ENCODE measurements at regions not wholly inside any gene's neighbourhood (a gene's known extent, or its start where the extent isn't known, plus 50 kb on each side); places are given as distances from the start of the nearest gene placed in this dataset.

DNA sequence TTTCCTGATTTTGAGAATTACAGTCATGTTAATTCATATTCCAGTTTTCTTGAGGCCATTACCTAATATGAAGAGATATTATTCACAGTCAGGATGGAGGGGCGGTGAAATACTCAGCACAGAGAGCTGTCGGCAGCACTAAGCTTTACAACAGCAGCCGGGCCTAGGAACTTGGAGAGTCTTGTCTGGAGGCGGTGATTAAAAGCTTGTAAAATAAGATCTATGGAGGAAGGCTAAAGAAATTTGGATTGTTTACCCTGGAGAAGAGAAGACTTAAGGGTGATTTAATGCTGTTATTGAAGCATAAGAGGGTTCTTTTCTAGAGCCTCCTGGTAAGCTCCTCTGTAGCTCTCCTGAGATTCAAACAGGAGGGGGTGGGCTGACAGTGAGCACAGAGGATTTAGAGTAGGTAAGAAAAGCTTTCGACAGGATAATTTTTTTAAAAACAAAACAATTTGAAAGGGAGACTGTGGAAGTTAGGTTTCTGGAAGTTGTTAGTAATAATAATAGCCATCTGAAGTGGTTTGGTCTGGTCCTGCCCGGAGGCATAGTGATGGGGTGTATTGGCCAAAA lies 406.3 kb upstream of the ADAMTSL1 start:
- Mint-ChIP-seq H3K36me3 (ENCODE audit: low read depth) (no peaks in the 10 kb centered on the region), H3K4me3 (no peak overlapping the region), H3K9me3 (no peaks in the 10 kb centered on the region), H3K27me3 (ENCODE audit: low read depth) (no peaks in the 10 kb centered on the region), H3K4me1 (ENCODE audit: low read depth) (no peaks in the 10 kb centered on the region), H3K27ac (no peak overlapping the region)
- no peak for DNase-seq (ENCODE audit: low spot score)

DNA sequence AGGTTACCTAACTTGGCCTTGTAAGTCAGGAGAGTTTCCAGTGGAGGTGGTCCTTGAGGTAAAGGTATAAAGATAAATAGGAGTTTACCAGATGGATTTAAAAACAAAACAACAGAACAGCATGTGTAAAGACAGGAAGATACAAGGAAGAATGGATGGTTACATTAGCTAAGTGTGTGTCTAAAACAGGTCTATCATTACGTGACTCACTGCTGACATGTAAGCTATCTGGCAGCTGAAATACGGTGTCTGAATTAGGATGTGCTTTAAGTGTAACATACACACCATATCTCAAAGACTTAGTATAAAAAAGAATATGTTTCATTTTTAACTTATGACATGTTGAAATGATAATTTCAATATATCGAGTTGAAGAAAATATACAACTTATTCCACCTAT lies 405.1 kb upstream of the ADAMTSL1 start:
- Mint-ChIP-seq H3K27me3 (ENCODE audit: low read depth) (no peaks in the 10 kb centered on the region), H3K9me3 (no peaks in the 10 kb centered on the region), H3K4me1 (ENCODE audit: low read depth) (no peaks in the 10 kb centered on the region), H3K27ac (no peak overlapping the region), H3K4me3 (no peak overlapping the region), H3K36me3 (ENCODE audit: low read depth) (no peaks in the 10 kb centered on the region)
- no peak for DNase-seq (ENCODE audit: low spot score)

- DNase-seq (ENCODE audit: low spot score), result no peak
- Mint-ChIP-seq H3K27ac (no peak overlapping the region), H3K4me3 (no peak overlapping the region), H3K9me3 (no peaks in the 10 kb centered on the region), H3K36me3 (ENCODE audit: low read depth) (no peaks in the 10 kb centered on the region), H3K27me3 (ENCODE audit: low read depth) (no peaks in the 10 kb centered on the region), H3K4me1 (ENCODE audit: low read depth) (no peaks in the 10 kb centered on the region)
Observed at GRCh38 chr9:18071651-18072060, 402.3 kb upstream of the ADAMTSL1 start.

DNA sequence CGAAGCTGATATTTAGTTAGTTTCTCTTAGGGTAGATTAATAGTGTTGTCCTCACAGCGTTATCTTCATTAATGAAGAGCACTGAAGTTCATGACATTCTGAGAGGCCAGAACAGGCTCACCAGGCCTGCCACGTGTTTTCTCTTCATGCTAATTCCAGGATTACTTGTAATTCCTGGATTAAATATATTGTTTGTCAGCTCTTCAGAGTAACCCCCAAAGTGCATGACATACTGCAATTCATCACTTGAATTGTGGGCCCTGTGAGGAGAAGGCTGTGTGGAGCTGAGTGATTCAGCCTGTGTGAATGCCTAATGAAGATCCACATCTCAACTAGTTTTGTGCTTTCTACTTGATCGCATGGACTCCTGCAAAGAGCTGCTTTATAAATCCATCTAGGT lies 401.0 kb upstream of the ADAMTSL1 start:
- Mint-ChIP-seq H3K27me3 (ENCODE audit: low read depth) (no peaks in the 10 kb centered on the region), H3K27ac (no peak overlapping the region), H3K9me3 (no peaks in the 10 kb centered on the region), H3K36me3 (ENCODE audit: low read depth) (no peaks in the 10 kb centered on the region), H3K4me3 (no peak overlapping the region), H3K4me1 (ENCODE audit: low read depth) (no peaks in the 10 kb centered on the region)
- DNase-seq (ENCODE audit: low spot score), result no peak

DNA sequence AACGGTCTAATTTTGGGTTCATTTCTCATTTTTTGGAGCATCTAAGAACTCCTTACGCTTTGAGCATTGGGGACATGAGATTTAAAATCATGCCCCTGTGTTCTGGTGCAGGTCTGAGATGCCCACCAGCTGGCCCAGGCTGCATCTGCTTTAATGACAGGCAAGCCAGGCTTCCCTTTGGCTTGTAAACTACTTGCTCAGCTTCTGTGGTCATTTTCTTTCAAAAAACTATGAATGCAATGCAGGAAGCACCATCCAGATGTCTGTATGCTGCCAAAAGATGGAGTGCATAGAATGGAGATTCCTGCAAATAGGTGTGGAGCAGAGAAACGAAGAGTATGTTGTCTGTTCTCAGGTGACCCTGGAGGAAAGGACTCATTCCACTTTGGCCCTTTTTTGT lies 399.9 kb upstream of the ADAMTSL1 start:
- Mint-ChIP-seq H3K36me3 (ENCODE audit: low read depth) (no peaks in the 10 kb centered on the region), H3K27ac (no peak overlapping the region)
- no peak for DNase-seq (ENCODE audit: low spot score)

GRCh38 chr9:18075253-18075952 lies 398.6 kb upstream of the ADAMTSL1 start:
- Mint-ChIP-seq H3K9me3 (no peaks in the 10 kb centered on the region), H3K27me3 (ENCODE audit: low read depth) (no peaks in the 10 kb centered on the region), H3K4me1 (ENCODE audit: low read depth) (no peaks in the 10 kb centered on the region), H3K27ac (no peak overlapping the region), H3K36me3 (ENCODE audit: low read depth) (no peaks in the 10 kb centered on the region), H3K4me3 (no peak overlapping the region)
- no peak for DNase-seq (ENCODE audit: low spot score)

More for the DNA sequence above, 399.9 kb upstream of the ADAMTSL1 start:
- no peaks in the 10 kb centered on the region for H3K4me1 Mint-ChIP-seq (ENCODE audit: low read depth)
- no peaks in the 10 kb centered on the region for H3K27me3 Mint-ChIP-seq (ENCODE audit: low read depth)
- H3K4me3 Mint-ChIP-seq, result no peak overlapping the region
- no peaks in the 10 kb centered on the region for H3K9me3 Mint-ChIP-seq

DNA sequence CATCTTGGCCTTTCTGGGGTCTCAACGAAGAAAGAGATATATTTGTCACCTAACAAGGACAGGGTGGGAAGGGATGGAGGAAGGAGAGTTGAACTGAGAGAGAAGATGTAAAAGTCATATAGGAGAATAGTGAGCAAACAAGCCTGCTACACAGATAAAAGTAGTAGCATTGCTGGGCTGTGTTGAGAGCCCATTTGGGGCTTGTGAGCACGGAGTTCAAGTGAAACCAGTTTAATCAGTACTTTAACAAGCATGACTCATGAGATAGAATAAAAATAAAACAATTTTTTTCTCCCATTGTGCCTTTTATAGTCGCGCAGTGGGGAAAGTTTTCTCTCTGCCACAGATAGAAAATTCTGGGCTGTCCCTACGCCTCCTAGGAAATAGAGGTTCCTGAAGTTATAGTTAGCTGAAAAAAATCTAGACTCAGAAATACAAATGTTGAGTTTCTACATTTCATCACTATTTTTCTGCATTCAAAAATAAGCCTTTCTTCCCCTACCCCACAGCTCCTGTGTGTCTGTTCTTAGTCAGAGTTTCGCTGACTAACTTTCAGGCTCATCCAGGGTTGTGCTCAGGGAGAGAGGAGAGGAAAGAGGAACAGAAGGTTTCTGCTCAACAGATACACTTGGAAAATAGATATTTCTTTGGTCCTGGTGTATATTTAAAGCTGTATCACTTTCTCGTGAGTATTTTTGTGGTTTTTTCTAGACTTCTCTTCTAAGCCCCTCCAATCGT lies 395.8 kb upstream of the ADAMTSL1 start:
- Mint-ChIP-seq H3K27ac (no peak overlapping the region), H3K27me3 (ENCODE audit: low read depth) (no peaks in the 10 kb centered on the region), H3K36me3 (ENCODE audit: low read depth) (no peaks in the 10 kb centered on the region), H3K4me1 (ENCODE audit: low read depth) (no peaks in the 10 kb centered on the region), H3K4me3 (no peak overlapping the region), H3K9me3 (no peaks in the 10 kb centered on the region)
- DNase-seq (ENCODE audit: low spot score), result no peak

DNA sequence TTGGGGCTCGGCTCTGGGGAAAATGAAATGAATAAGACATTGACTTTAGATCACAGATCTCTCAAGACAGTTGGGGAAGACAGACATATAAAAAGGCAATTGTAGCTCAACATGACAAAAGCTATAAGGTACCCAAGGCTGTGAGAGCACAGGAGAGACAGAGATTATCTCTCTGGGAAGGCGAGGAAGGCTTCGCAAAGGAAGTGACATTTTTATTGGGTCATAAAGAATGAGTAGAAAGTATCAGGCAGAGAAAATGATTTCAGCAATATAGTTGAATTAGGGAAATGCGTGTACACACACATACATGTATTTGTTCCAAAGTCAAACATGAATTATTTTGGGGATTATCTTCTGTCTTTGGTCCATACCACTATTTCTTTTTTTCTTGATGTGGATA lies 381.8 kb upstream of the ADAMTSL1 start:
- no peaks in the 10 kb centered on the region for H3K36me3 Mint-ChIP-seq (ENCODE audit: low read depth)
- H3K27me3 Mint-ChIP-seq (ENCODE audit: low read depth), result no peaks in the 10 kb centered on the region
- H3K4me3 Mint-ChIP-seq, result no peak overlapping the region

GRCh38 chr9:18106006-18106560 lies 367.9 kb upstream of the ADAMTSL1 start:
- Mint-ChIP-seq H3K36me3 (ENCODE audit: low read depth) (no peaks in the 10 kb centered on the region), H3K27ac (no peak overlapping the region), H3K4me1 (ENCODE audit: low read depth) (no peaks in the 10 kb centered on the region), H3K27me3 (ENCODE audit: low read depth) (no peaks in the 10 kb centered on the region), H3K9me3 (peaks cover under 1% of the 10 kb centered on the region), H3K4me3 (no peak overlapping the region)
- no peak for DNase-seq (ENCODE audit: low spot score)

More for the DNA sequence above, 381.8 kb upstream of the ADAMTSL1 start:
- no peak overlapping the region for H3K27ac Mint-ChIP-seq
- DNase-seq (ENCODE audit: low spot score), result no peak
- no peaks in the 10 kb centered on the region for H3K9me3 Mint-ChIP-seq
- no peaks in the 10 kb centered on the region for H3K4me1 Mint-ChIP-seq (ENCODE audit: low read depth)

DNA sequence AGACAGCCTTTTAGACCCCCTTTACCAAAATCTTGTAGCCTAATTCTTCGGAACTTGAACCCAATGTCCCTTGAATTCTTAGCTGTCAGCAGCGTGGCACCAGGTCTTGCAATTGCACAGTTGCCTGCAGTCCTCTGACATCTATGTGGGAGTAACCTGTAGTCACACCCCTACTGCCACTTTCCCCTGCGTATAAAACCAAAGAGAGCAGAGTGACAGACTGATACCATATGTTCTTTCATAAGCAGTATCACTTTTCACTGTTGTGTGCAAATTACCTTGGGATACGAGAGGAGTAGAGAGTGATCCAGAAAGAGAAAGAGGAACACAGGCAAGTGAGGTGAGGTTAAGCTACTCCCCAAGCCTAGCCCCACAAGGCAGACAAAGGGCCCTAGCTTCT lies 364.3 kb upstream of the ADAMTSL1 start:
- no peaks in the 10 kb centered on the region for H3K4me1 Mint-ChIP-seq (ENCODE audit: low read depth)
- H3K27ac Mint-ChIP-seq, result no peak overlapping the region
- no peak for DNase-seq (ENCODE audit: low spot score)
- H3K27me3 Mint-ChIP-seq (ENCODE audit: low read depth), result no peaks in the 10 kb centered on the region
- H3K4me3 Mint-ChIP-seq, result no peak overlapping the region
- H3K9me3 Mint-ChIP-seq, result no peaks in the 10 kb centered on the region
- no peaks in the 10 kb centered on the region for H3K36me3 Mint-ChIP-seq (ENCODE audit: low read depth)

GRCh38 chr9:18111146-18111545 lies 362.8 kb upstream of the ADAMTSL1 start:
- no peaks in the 10 kb centered on the region for H3K27me3 Mint-ChIP-seq (ENCODE audit: low read depth)
- no peak overlapping the region for H3K4me3 Mint-ChIP-seq
- H3K27ac Mint-ChIP-seq, result no peak overlapping the region
- no peaks in the 10 kb centered on the region for H3K4me1 Mint-ChIP-seq (ENCODE audit: low read depth)
- H3K36me3 Mint-ChIP-seq (ENCODE audit: low read depth), result no peaks in the 10 kb centered on the region
- DNase-seq (ENCODE audit: low spot score), result no peak
- H3K9me3 Mint-ChIP-seq, result no peaks in the 10 kb centered on the region

DNA sequence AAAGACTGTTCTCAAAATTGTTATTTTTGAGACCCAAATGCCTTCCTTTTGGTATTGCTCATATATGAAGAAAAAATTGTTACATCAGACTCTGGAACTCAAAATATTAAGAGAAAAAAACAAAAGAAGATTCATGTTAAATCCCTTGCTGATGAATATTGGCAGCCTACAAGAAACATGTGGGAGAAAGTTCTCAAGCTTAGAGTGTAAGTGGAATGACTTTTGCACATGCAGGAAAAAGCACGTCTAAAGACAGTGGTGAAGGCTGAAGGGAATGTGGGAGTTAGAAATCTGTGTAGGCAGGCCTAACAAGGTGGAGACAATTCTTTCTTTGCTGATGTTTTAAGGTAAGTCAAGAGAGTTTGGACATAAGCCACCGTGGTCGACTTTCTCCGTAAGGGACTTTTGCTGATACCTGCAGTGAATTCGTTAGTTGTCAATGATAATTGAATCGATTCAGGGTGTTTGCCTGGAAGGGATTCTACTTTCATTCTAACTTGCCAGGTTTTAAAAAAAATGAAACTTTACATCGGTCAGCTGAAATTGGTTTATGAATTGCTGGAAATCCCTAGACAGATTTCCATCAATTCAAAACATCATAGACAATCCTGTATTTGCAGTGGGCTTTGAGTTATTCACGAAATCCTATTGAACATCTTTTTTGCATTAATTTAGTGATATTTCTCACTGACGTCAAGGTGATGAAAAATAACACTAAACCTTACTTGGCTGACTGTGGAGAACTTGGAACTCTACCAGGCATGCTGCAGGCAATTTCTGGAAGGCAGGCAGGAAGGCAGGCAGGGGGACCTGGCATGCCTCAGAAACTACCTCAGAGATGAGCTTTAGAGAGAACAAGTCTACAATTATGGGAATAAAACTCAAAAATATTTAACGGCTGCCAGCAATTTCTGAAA lies 359.1 kb upstream of the ADAMTSL1 start:
- Mint-ChIP-seq H3K4me3 (no peak overlapping the region), H3K36me3 (ENCODE audit: low read depth) (no peaks in the 10 kb centered on the region), H3K9me3 (no peaks in the 10 kb centered on the region), H3K27me3 (ENCODE audit: low read depth) (no peaks in the 10 kb centered on the region), H3K4me1 (ENCODE audit: low read depth) (no peaks in the 10 kb centered on the region), H3K27ac (no peak overlapping the region)
- no peak for DNase-seq (ENCODE audit: low spot score)

DNA sequence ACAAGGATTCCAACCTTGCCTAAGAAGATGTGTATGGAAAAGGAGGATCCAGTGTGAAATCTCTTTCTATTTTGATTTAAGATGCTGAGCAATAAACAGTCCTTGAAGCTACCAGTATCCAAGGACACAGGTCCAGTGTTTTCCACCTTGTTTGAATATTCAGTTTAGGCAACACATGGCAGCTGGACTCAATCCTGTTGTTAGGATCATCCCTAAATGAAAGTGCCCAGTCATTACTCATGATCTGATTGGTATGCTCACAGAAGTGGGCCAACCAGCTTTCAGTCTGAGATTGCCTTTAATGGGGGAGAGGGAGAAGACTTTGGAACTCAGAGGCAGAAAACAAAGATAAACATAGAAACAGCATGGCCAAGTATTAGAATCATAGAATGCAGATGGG lies 355.7 kb upstream of the ADAMTSL1 start:
- Mint-ChIP-seq H3K4me3 (no peak overlapping the region), H3K4me1 (ENCODE audit: low read depth) (no peaks in the 10 kb centered on the region), H3K9me3 (no peaks in the 10 kb centered on the region), H3K27ac (no peak overlapping the region), H3K27me3 (ENCODE audit: low read depth) (no peaks in the 10 kb centered on the region), H3K36me3 (ENCODE audit: low read depth) (no peaks in the 10 kb centered on the region)
- DNase-seq (ENCODE audit: low spot score), result no peak

All from T-helper 2 cell treated with Interferon-gamma antibody and Interleukin-4, amounts not matched to agents 5 μg/mL and 100 μg/mL, for 36 hours (primary cell).